ENCODE measurements at regions not wholly inside any gene's neighbourhood (a gene's known extent, or its start where the extent isn't known, plus 50 kb on each side); places are given as distances from the start of the nearest gene placed in this dataset.

GRCh38 chr9:14441115-14441514, 127.2 kb upstream of the NFIB start:
- H3K27ac ChIP-seq, result no peak overlapping the region
- intact Hi-C loops (cut with DNase I; ENCODE audit: low total_unique reads) (no loop called here), in situ Hi-C loops (cut with MboI; ENCODE audit: low sequenced_read_pairs in 4 of 4) (loop anchor here in 1 of 4 donors (25.0 kb wide), 2 partner anchors 104 to 1229 kb away; no protein-coding TSS in a partner anchor)
- peaks cover under 1 to 2% of the 10 kb centered on the region in 2 donors for H3K4me1 ChIP-seq
- ATAC-seq (no peak), DNase-seq (no peak)
- TF ChIP-seq POLR2A (IDR thresholded peaks at IDR 0.05), result no peak
- TF ChIP-seq, protein P1, sequence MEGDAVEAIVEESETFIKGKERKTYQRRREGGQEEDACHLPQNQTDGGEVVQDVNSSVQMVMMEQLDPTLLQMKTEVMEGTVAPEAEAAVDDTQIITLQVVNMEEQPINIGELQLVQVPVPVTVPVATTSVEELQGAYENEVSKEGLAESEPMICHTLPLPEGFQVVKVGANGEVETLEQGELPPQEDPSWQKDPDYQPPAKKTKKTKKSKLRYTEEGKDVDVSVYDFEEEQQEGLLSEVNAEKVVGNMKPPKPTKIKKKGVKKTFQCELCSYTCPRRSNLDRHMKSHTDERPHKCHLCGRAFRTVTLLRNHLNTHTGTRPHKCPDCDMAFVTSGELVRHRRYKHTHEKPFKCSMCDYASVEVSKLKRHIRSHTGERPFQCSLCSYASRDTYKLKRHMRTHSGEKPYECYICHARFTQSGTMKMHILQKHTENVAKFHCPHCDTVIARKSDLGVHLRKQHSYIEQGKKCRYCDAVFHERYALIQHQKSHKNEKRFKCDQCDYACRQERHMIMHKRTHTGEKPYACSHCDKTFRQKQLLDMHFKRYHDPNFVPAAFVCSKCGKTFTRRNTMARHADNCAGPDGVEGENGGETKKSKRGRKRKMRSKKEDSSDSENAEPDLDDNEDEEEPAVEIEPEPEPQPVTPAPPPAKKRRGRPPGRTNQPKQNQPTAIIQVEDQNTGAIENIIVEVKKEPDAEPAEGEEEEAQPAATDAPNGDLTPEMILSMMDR (IDR thresholded peaks at IDR 0.05 in 4 of 5, conservative IDR thresholded peaks at IDR 0.05 in 1 of 5), result no peak
- no peaks in the 10 kb centered on the region for H3K36me3 ChIP-seq
- H3K9me3 ChIP-seq, result no peaks in the 10 kb centered on the region
- no peak overlapping the region for H3K4me3 ChIP-seq
- no peaks in the 10 kb centered on the region for H3K27me3 ChIP-seq

DNA sequence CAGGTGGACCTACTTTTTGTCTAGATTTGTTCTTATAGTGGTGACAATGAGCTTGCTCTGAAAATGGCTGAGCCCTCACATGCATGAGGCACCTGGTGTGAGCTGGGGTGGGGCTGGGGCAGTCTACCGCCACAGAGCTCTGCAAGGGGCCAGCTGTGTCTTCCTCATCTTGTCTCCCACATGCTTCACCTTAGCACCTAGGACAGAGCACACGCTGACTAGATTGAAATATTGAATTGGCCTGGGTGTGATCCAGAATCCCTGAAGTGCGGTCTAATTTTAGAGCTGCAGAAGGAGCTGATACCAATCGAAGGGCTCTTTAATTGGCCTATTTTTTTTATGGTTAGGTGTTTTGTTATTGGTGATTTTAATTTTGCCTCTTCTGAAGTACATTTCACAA, 126.1 kb upstream of the NFIB start:
- in situ Hi-C loops (cut with MboI; ENCODE audit: low sequenced_read_pairs in 4 of 4), result loop anchor here in 1 of 4 donors (25.0 kb wide), 2 partner anchors 103 to 1228 kb away; no protein-coding TSS in a partner anchor
- TF ChIP-seq POLR2A (IDR thresholded peaks at IDR 0.05), result no peak
- TF ChIP-seq, protein P1 (IDR thresholded peaks at IDR 0.05 in 4 of 5, conservative IDR thresholded peaks at IDR 0.05 in 1 of 5), result no peak
- Histone ChIP-seq H3K4me3 (no peak overlapping the region), H3K4me1 (peaks cover 10 to 13% of the 10 kb centered on the region in 2 donors), H3K27ac (no peak overlapping the region), H3K27me3 (no peaks in the 10 kb centered on the region), H3K9me3 (no peaks in the 10 kb centered on the region), H3K36me3 (no peaks in the 10 kb centered on the region)
- DNase-seq (no peak), ATAC-seq (no peak)
- intact Hi-C loops (cut with DNase I; ENCODE audit: low total_unique reads), result no loop called here

DNA sequence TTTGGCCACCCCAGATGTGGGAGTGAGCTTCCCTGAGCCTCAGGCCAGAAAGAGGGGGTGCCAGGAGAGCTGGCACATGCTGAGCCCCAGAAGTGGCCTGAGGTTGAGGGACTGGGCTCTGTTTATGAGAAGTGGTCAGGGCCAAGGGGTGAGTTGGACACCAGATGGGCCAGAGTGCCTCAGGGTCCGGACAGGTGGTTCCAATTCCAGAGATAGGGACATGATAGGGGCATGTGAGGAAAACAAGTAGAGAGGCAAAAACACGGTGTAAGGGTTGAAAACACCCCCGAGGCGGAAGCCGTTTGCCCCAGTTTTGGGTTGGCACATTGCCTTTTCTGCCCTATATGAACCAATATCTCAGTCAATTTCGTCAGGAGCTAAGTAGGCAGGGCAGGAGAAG, 125.6 kb upstream of the NFIB start:
- Histone ChIP-seq H3K9me3 (no peaks in the 10 kb centered on the region), H3K4me3 (no peak overlapping the region), H3K27ac (no peak overlapping the region), H3K36me3 (no peaks in the 10 kb centered on the region), H3K4me1 (peaks cover 10 to 14% of the 10 kb centered on the region in 2 donors), H3K27me3 (no peaks in the 10 kb centered on the region)
- TF ChIP-seq, protein P1 (IDR thresholded peaks at IDR 0.05 in 4 of 5, conservative IDR thresholded peaks at IDR 0.05 in 1 of 5), result no peak
- no peak for TF ChIP-seq POLR2A (IDR thresholded peaks at IDR 0.05)
- ATAC-seq, result no peak
- in situ Hi-C loops (cut with MboI; ENCODE audit: low sequenced_read_pairs in 4 of 4), result loop anchor here in 1 of 4 donors (25.0 kb wide), 2 partner anchors 102 to 1227 kb away; no protein-coding TSS in a partner anchor
- intact Hi-C loops (cut with DNase I; ENCODE audit: low total_unique reads), result no loop called here
- DNase-seq, result no peak

DNA sequence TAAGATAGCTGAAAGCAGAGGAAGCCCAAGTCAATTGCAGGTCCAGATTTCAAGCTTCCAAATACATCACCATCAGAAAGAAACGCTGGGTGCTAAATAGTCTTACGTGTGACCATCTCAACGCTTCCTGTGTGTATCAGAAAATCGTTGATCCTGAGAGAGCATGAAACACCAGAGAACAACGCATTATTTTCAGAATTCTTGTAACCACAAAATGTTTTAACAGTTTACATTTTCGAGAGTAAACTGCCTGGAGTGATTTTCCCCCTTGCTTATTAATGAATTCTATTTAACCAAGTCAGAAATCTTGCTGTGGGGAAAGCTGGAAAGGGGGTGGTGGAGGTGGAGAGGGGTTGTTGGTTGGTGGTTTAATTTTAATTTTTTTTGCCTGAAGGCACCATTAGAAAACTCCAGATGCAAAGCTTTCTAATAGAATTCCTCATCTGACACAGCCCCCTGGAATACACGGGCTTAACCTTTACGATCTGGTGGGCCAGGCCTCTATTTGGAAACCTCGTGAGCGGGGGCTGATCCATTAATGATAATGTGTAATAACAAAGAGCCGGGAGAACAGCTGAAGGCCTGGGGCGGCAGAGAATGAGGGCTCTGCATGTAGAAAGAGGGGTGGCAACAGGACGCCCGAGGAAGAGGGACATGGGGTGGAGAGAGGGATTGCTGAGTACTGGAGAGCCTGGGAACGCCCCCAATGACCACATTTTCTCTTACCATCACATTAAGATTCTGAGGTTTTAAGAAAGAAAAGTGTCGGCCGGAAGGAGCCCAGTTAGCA, 124.5 kb upstream of the NFIB start:
- intact Hi-C loops (cut with DNase I; ENCODE audit: low total_unique reads), result no loop called here
- Histone ChIP-seq H3K4me3 (no peak overlapping the region), H3K4me1 (peaks cover 10 to 14% of the 10 kb centered on the region in 2 donors), H3K27ac (no peak overlapping the region), H3K36me3 (no peaks in the 10 kb centered on the region), H3K27me3 (no peaks in the 10 kb centered on the region), H3K9me3 (no peaks in the 10 kb centered on the region)
- in situ Hi-C loops (cut with MboI; ENCODE audit: low sequenced_read_pairs in 4 of 4), result loop anchor here in 1 of 4 donors (25.0 kb wide), 2 partner anchors 101 to 1226 kb away; no protein-coding TSS in a partner anchor
- DNase-seq, result no peak
- TF ChIP-seq, protein P1 (IDR thresholded peaks at IDR 0.05 in 4 of 5, conservative IDR thresholded peaks at IDR 0.05 in 1 of 5), result no peak
- no peak for TF ChIP-seq POLR2A (IDR thresholded peaks at IDR 0.05)
- ATAC-seq, result no peak

Data from gastrocnemius medialis (tissue), 4 donors.